ENCODE measurements at regions not wholly inside any gene's neighbourhood (a gene's known extent, or its start where the extent isn't known, plus 50 kb on each side); places are given as distances from the start of the nearest gene placed in this dataset.
"Not testable (repeated sequence)": the region's sequence is repeated elsewhere in the genome, so short reads cannot be mapped to it uniquely, and the experiment has no call there.

DNA sequence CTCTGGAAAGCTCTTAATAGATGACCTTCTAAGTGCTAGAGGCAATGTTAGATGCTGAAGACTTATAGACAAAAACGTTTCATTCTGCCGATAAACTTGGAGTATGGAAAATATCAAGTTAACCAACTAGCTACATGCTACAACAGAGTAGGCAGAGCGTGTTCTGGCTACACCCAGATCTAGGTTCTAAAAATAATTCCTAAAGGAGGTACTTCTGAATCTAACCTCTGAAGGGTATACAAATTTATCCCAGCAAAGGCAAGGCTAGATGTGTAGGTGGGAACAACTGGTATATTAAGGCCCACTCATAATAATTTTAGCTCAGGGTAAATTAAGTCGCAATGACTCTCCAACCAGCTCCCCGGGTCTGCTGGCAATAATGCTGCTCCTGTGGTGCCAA lies 67.6 kb upstream of the NBPF26 start:
- H3K4me1 ChIP-seq (ENCODE audit: control insufficient read depth, insufficient read depth, low read length); in situ Hi-C loops (cut with MboI; ENCODE audit: low sequenced_read_pairs); H4K5ac ChIP-seq (ENCODE audit: low read depth, low read length); intact Hi-C loops (cut with micrococcal nuclease); H4K91ac ChIP-seq (ENCODE audit: insufficient read depth, low read depth, low read length); H2AK9ac ChIP-seq (replicated peaks; ENCODE audit: low read depth, low read length, poor library complexity); DNase-seq; H2BK5ac ChIP-seq (ENCODE audit: low read depth, low read length, poor library complexity, severe bottlenecking); H3K9me1 ChIP-seq (ENCODE audit: insufficient read depth, low read length); H2BK20ac ChIP-seq (ENCODE audit: low read depth, low read length); H3K14ac ChIP-seq (replicated peaks; ENCODE audit: low read depth, low read length); H3K9me3 ChIP-seq (ENCODE audit: control insufficient read depth, insufficient read depth, low read length); H3K4me3 ChIP-seq (ENCODE audit: insufficient read depth, low read depth, low read length); H3K27ac ChIP-seq (ENCODE audit: insufficient read depth, low read length); H3K27me3 ChIP-seq (ENCODE audit: control insufficient read depth, insufficient read depth, low read length); H2AK5ac ChIP-seq (ENCODE audit: low read depth, low read length); CTCF ChIA-PET; H3K4ac ChIP-seq (ENCODE audit: low read depth, low read length); H3K79me1 ChIP-seq (ENCODE audit: low read depth in 1 of 2, low read length in 2 of 2); POLR2A ChIA-PET (ENCODE audit: unreplicated experiment); H3K9ac ChIP-seq (ENCODE audit: low read depth, low read length); H3K56ac ChIP-seq (ENCODE audit: extremely low read depth, insufficient read depth, low read length); BruUV-seq (replicated peaks); dilution Hi-C loops (cut with HindIII; ENCODE audit: low sequenced_read_pairs, unreplicated experiment); H3K23ac ChIP-seq (ENCODE audit: low read depth, low read length); H2BK120ac ChIP-seq (ENCODE audit: low read depth, low read length); H3K4me2 ChIP-seq (ENCODE audit: low read depth, low read length); H4K20me1 ChIP-seq (ENCODE audit: insufficient read depth, low read length); H4K8ac ChIP-seq (ENCODE audit: low read depth in 2 of 2, low read length in 2 of 2); H2BK15ac ChIP-seq (ENCODE audit: low read depth, low read length); H3K36me3 ChIP-seq (ENCODE audit: control insufficient read depth, insufficient read depth, low read length); H2AFZ ChIP-seq (replicated peaks; ENCODE audit: low read length, poor library complexity); ATAC-seq (ENCODE audit: low read depth); H3K18ac ChIP-seq (ENCODE audit: low read depth, low read length): not testable (repeated sequence)
- no CpG with 5 or more reads among the region's 5 CpGs for WGBS, 2 experiments (ENCODE audit: extremely low coverage in 2 of 2, insufficient read length in 1 of 2)

GRCh38 chr1:120657804-120658203 lies 65.9 kb upstream of the NBPF26 start:
- H3K18ac ChIP-seq (ENCODE audit: low read depth, low read length); H3K4me3 ChIP-seq (ENCODE audit: insufficient read depth, low read depth, low read length); H3K27me3 ChIP-seq (ENCODE audit: control insufficient read depth, insufficient read depth, low read length); H3K4me1 ChIP-seq (ENCODE audit: control insufficient read depth, insufficient read depth, low read length); in situ Hi-C loops (cut with MboI; ENCODE audit: low sequenced_read_pairs); H3K9me3 ChIP-seq (ENCODE audit: control insufficient read depth, insufficient read depth, low read length); H3K4me2 ChIP-seq (ENCODE audit: low read depth, low read length); H2BK5ac ChIP-seq (ENCODE audit: low read depth, low read length, poor library complexity, severe bottlenecking); H3K79me1 ChIP-seq (ENCODE audit: low read depth in 1 of 2, low read length in 2 of 2); H3K9ac ChIP-seq (ENCODE audit: low read depth, low read length); BruUV-seq (replicated peaks); POLR2A ChIA-PET (ENCODE audit: unreplicated experiment); H3K4ac ChIP-seq (ENCODE audit: low read depth, low read length); H4K91ac ChIP-seq (ENCODE audit: insufficient read depth, low read depth, low read length); CTCF ChIA-PET; intact Hi-C loops (cut with micrococcal nuclease); H2AK5ac ChIP-seq (ENCODE audit: low read depth, low read length); H4K8ac ChIP-seq (ENCODE audit: low read depth in 2 of 2, low read length in 2 of 2); H2BK20ac ChIP-seq (ENCODE audit: low read depth, low read length); dilution Hi-C loops (cut with HindIII; ENCODE audit: low sequenced_read_pairs, unreplicated experiment); H2BK120ac ChIP-seq (ENCODE audit: low read depth, low read length); H4K20me1 ChIP-seq (ENCODE audit: insufficient read depth, low read length); H3K23ac ChIP-seq (ENCODE audit: low read depth, low read length); H3K9me1 ChIP-seq (ENCODE audit: insufficient read depth, low read length); H2AFZ ChIP-seq (replicated peaks; ENCODE audit: low read length, poor library complexity); H3K56ac ChIP-seq (ENCODE audit: extremely low read depth, insufficient read depth, low read length); H2BK15ac ChIP-seq (ENCODE audit: low read depth, low read length); H2AK9ac ChIP-seq (replicated peaks; ENCODE audit: low read depth, low read length, poor library complexity); H3K14ac ChIP-seq (replicated peaks; ENCODE audit: low read depth, low read length); H3K27ac ChIP-seq (ENCODE audit: insufficient read depth, low read length); H4K5ac ChIP-seq (ENCODE audit: low read depth, low read length); H3K36me3 ChIP-seq (ENCODE audit: control insufficient read depth, insufficient read depth, low read length); DNase-seq: not testable (repeated sequence)
- no CpG with 5 or more reads among the region's 2 CpGs for WGBS, 2 experiments (ENCODE audit: extremely low coverage in 2 of 2, insufficient read length in 1 of 2)
- ATAC-seq (ENCODE audit: low read depth), result peak; percentile 89

All from IMR-90 (cell line).